ENCODE measurements at regions not wholly inside any gene's neighbourhood (a gene's known extent, or its start where the extent isn't known, plus 50 kb on each side); places are given as distances from the start of the nearest gene placed in this dataset.

GRCh38 chr13:56352901-56353300, 787.8 kb upstream of the PRR20A start:
- TF ChIP-seq, protein P1, sequence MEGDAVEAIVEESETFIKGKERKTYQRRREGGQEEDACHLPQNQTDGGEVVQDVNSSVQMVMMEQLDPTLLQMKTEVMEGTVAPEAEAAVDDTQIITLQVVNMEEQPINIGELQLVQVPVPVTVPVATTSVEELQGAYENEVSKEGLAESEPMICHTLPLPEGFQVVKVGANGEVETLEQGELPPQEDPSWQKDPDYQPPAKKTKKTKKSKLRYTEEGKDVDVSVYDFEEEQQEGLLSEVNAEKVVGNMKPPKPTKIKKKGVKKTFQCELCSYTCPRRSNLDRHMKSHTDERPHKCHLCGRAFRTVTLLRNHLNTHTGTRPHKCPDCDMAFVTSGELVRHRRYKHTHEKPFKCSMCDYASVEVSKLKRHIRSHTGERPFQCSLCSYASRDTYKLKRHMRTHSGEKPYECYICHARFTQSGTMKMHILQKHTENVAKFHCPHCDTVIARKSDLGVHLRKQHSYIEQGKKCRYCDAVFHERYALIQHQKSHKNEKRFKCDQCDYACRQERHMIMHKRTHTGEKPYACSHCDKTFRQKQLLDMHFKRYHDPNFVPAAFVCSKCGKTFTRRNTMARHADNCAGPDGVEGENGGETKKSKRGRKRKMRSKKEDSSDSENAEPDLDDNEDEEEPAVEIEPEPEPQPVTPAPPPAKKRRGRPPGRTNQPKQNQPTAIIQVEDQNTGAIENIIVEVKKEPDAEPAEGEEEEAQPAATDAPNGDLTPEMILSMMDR (conservative IDR thresholded peaks at IDR 0.05; ENCODE audit: low read length) = no peak
- TF ChIP-seq EZH2phosphoT487 (IDR thresholded peaks at IDR 0.05; ENCODE audit: borderline replicate concordance, low read depth, low read length) = no peak
